Ovary (tissue), 7 donors: ENCODE measurements at regions not wholly inside any gene's neighbourhood (a gene's known extent, or its start where the extent isn't known, plus 50 kb on each side); places are given as distances from the start of the nearest gene placed in this dataset.

Experiments
- DNase-seq, 5 donors: peaks; one replicate each; pipeline ENCODE4 v3.0.0-alpha.2; 2019 to 2020
- H3K27ac ChIP-seq, 2 donors: fragments of 200-600 bp; one replicate each; pipeline versions ENCODE4 v1.5.1 to v1.8.0; 2019 to 2022
- H3K27me3 ChIP-seq: fragments of 200-600 bp; one replicate; pipeline ENCODE4 v1.8.0; 2022
- H3K36me3 ChIP-seq: fragments of 200-600 bp; sonication (generic); one replicate; pipeline ENCODE4 v1.5.1; 2019
- H3K4me1 ChIP-seq: one replicate; pipeline ENCODE4 v1.8.1; 2013; ENCODE audit warnings: mild to moderate bottlenecking, moderate library complexity; ENCODE audit not compliant: insufficient read depth
- H3K4me3 ChIP-seq: fragments of 200-600 bp; sonication (generic); one replicate; pipeline ENCODE4 v1.5.1; 2017
- H3K9me3 ChIP-seq, 2 donors: fragments of 200-600 bp in 1 of 2; sonication (generic) in 1 of 2; one replicate each; pipeline versions ENCODE4 v1.5.1 to v1.8.1; 2013 to 2019; ENCODE audit warnings: mild to moderate bottlenecking in 1 of 2, moderate library complexity in 1 of 2
- CTCF ChIP-seq, 3 donors: fragments of 450-650 bp in 2 of 3; fragments of 200-600 bp in 1 of 3; IDR thresholded peaks; one replicate each; pipeline versions ENCODE4 v1.5.1 to v1.8.0; 2016 to 2022; ENCODE audit warnings: antibody characterized with exemption in 3 of 3, mild to moderate bottlenecking in 1 of 3
- EP300 ChIP-seq: sonication (generic); formaldehyde crosslinking; IDR thresholded peaks from one replicate; pipeline ENCODE4 v1.6.1; 2017; ENCODE audit warnings: antibody characterized with exemption
- POLR2A ChIP-seq: fragments of 450-650 bp; IDR thresholded peaks from one replicate; pipeline ENCODE4 v1.6.1; 2017; ENCODE audit warnings: antibody characterized with exemption, mild to moderate bottlenecking, moderate library complexity
- WGBS, 3 donors: extraction: QIAGEN DNeasy Blood & Tissue Kit in 1 of 3; methylation state at CpG; one replicate each; pipeline versions ENCODE4 v1.1.5 to v1.1.7; 2013 to 2017; 5-methylcytosine and 5-hydroxymethylcytosine counted together
- intact Hi-C, 4 donors: fragments of 100-400 bp; cut with DNase I; formaldehyde crosslinking; loops; one replicate each; pipeline versions ENCODE4 v1.11.0 to v1.15.1; 2022 to 2023
- donor health status: DM: no; HTN: no; CAD: no; lungs with moderate emphysema.
- donor health status: DM: no; HTN: no; CAD: no.
- donor health status: Bipolar disorder and iron deficiency.
- donor health status: DM: no; HTN: no; CAD: no.
- donor health status: DM: yes; HTN: yes; CAD: no.

- no peak overlapping the region for H3K27ac ChIP-seq
- no peaks in the 10 kb centered on the region for H3K36me3 ChIP-seq
- H3K4me3 ChIP-seq: no peak overlapping the region
- DNase-seq: no peak
- no peaks in the 10 kb centered on the region for H3K9me3 ChIP-seq
- H3K27me3 ChIP-seq: no peaks in the 10 kb centered on the region
- intact Hi-C loops: no loop called here
- TF ChIP-seq POLR2A (no peak), EP300 (no peak), CTCF (IDR thresholded peaks at IDR 0.05) (no peak)
- no peaks in the 10 kb centered on the region for H3K4me1 ChIP-seq
- WGBS, 3 donors: 55 to 64% (median 62%) methylated on average over 4 of the region's 4 CpGs
Measured at GRCh38 chr2:234293973-234294372, 202.9 kb downstream of the ARL4C start.

DNA sequence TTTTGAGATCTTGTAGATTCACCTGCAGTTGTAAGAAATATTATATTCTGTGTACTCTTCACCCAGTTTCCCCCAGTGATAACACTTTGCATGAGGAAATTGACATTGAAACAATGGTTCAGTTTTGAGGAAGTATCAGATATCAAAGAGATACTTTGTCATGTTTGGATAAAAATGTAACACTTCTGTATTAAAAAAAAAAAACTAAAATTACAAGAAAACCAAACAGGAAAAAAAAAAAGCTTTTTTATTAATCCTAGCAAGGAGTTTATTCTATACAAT, 204.0 kb downstream of the ARL4C start:
- TF ChIP-seq EP300 (no peak), CTCF (IDR thresholded peaks at IDR 0.05) (no peak), POLR2A (no peak)

DNA sequence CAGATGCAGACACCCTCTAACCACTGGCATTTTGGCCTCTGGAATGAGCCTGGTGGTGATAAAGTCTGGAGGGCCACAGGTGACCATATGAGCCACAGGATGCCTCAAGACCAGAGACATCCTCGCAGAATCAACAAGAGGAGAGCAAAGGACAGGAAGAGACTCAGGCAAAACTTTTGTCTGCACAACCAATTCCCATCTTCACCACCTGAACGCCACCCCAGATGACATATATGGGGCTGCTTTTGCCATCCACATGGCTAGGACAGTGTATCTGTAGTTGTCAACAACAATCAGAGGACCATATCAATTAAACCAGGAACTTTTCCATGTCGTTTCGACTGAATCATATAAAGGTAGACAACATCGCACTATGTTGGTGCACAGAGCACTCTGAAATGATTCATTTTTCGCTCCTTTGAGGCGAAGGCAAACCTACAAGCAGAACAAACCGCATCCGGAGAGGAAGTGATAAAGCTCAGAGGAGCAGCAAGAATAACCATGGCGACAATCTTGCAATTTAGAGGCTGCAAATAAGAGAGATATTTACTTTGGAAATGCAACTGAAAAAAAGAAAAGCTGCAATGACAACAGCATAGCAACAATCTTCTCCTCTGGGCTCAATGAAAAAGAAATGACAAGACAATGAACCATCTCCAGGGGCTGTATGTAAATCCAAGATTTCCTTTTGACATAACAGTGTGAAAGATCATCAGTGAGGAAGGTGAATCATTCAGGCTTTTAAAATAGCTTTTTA, 204.5 kb downstream of the ARL4C start:
- no peak overlapping the region for H3K4me3 ChIP-seq
- H3K4me1 ChIP-seq: no peaks in the 10 kb centered on the region
- TF ChIP-seq CTCF (IDR thresholded peaks at IDR 0.05): no peak
- 71 to 75% (median 71%) methylated on average over 10 of the region's 10 CpGs for WGBS, 3 donors
- no peak for DNase-seq
- no peak overlapping the region for H3K27ac ChIP-seq
- H3K27me3 ChIP-seq: no peaks in the 10 kb centered on the region
- intact Hi-C loops: no loop called here
- no peaks in the 10 kb centered on the region for H3K36me3 ChIP-seq
- H3K9me3 ChIP-seq: no peaks in the 10 kb centered on the region

More for the DNA sequence above, 204.0 kb downstream of the ARL4C start:
- Histone ChIP-seq H3K9me3 (no peaks in the 10 kb centered on the region), H3K4me3 (no peak overlapping the region), H3K4me1 (no peaks in the 10 kb centered on the region), H3K27me3 (no peaks in the 10 kb centered on the region), H3K27ac (no peak overlapping the region), H3K36me3 (no peaks in the 10 kb centered on the region)
- intact Hi-C loops: no loop called here
- no peak for DNase-seq

- TF ChIP-seq CTCF (IDR thresholded peaks at IDR 0.05) (no peak), EP300 (no peak), POLR2A (no peak)
- Histone ChIP-seq H3K27me3 (no peaks in the 10 kb centered on the region), H3K27ac (no peak overlapping the region), H3K4me3 (no peak overlapping the region), H3K9me3 (no peaks in the 10 kb centered on the region), H3K4me1 (no peaks in the 10 kb centered on the region), H3K36me3 (no peaks in the 10 kb centered on the region)
- WGBS, 3 donors: 41 to 49% (median 43%) methylated on average over 5 of the region's 5 CpGs
- DNase-seq: no peak
- intact Hi-C loops: no loop called here
Measured at GRCh38 chr2:234291765-234292204, 205.1 kb downstream of the ARL4C start.
